ENCODE measurements at regions not wholly inside any gene's neighbourhood (a gene's known extent, or its start where the extent isn't known, plus 50 kb on each side); places are given as distances from the start of the nearest gene placed in this dataset.

- Histone ChIP-seq H3K27me3 (replicated peaks; ENCODE audit: insufficient read depth, low read depth, low read length, poor library complexity) (no peaks in the 10 kb centered on the region), H3K36me3 (ENCODE audit: insufficient read depth, low read length, poor library complexity, severe bottlenecking) (no peaks in the 10 kb centered on the region), H3K4me1 (ENCODE audit: insufficient read depth, low read length, poor library complexity, severe bottlenecking) (no peaks in the 10 kb centered on the region), H3K27ac (ENCODE audit: low read depth, low read length, poor library complexity, severe bottlenecking) (no peak overlapping the region), H3K4me3 (ENCODE audit: low read depth, low read length, poor library complexity, severe bottlenecking) (no peak overlapping the region), H3K9me3 (ENCODE audit: low read depth, low read length, poor library complexity, severe bottlenecking) (peaks cover 30% of the 10 kb centered on the region)
- BruUV-seq (replicated peaks), result no TSS peak
- DNase-seq (ENCODE audit: low spot score), result no peak
- CTCF ChIA-PET, result no interaction called here
- POLR2A ChIA-PET (ENCODE audit: low non-redundant PET), result no interaction called here
- intact Hi-C loops (cut with micrococcal nuclease; ENCODE audit: unreplicated experiment), result no loop called here
- no peak for TF ChIP-seq EZH2 (IDR thresholded peaks at IDR 0.05; ENCODE audit: borderline replicate concordance, low read depth, low read length, poor library complexity, severe bottlenecking)
- TF ChIP-seq, protein P1, sequence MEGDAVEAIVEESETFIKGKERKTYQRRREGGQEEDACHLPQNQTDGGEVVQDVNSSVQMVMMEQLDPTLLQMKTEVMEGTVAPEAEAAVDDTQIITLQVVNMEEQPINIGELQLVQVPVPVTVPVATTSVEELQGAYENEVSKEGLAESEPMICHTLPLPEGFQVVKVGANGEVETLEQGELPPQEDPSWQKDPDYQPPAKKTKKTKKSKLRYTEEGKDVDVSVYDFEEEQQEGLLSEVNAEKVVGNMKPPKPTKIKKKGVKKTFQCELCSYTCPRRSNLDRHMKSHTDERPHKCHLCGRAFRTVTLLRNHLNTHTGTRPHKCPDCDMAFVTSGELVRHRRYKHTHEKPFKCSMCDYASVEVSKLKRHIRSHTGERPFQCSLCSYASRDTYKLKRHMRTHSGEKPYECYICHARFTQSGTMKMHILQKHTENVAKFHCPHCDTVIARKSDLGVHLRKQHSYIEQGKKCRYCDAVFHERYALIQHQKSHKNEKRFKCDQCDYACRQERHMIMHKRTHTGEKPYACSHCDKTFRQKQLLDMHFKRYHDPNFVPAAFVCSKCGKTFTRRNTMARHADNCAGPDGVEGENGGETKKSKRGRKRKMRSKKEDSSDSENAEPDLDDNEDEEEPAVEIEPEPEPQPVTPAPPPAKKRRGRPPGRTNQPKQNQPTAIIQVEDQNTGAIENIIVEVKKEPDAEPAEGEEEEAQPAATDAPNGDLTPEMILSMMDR (conservative IDR thresholded peaks at IDR 0.05; ENCODE audit: low read depth, low read length), result no peak
Measured at GRCh38 chr4:43842594-43842993, 606.0 kb downstream of the KCTD8 start.

- DNase-seq (ENCODE audit: low spot score), result no peak
- Histone ChIP-seq H3K27ac (ENCODE audit: low read depth, low read length, poor library complexity, severe bottlenecking) (no peak overlapping the region), H3K4me1 (ENCODE audit: insufficient read depth, low read length, poor library complexity, severe bottlenecking) (no peaks in the 10 kb centered on the region), H3K4me3 (ENCODE audit: low read depth, low read length, poor library complexity, severe bottlenecking) (no peak overlapping the region), H3K9me3 (ENCODE audit: low read depth, low read length, poor library complexity, severe bottlenecking) (peaks cover 27% of the 10 kb centered on the region), H3K27me3 (replicated peaks; ENCODE audit: insufficient read depth, low read depth, low read length, poor library complexity) (no peaks in the 10 kb centered on the region), H3K36me3 (ENCODE audit: insufficient read depth, low read length, poor library complexity, severe bottlenecking) (no peaks in the 10 kb centered on the region)
- BruUV-seq (replicated peaks), result no TSS peak
- TF ChIP-seq, protein P1 (conservative IDR thresholded peaks at IDR 0.05; ENCODE audit: low read depth, low read length), result no peak
- TF ChIP-seq EZH2 (IDR thresholded peaks at IDR 0.05; ENCODE audit: borderline replicate concordance, low read depth, low read length, poor library complexity, severe bottlenecking), result no peak
- ChIA-PET POLR2A (ENCODE audit: low non-redundant PET) (no interaction called here), CTCF (no interaction called here)
- intact Hi-C loops (cut with micrococcal nuclease; ENCODE audit: unreplicated experiment), result no loop called here
Measured at GRCh38 chr4:43843501-43843900, 605.1 kb downstream of the KCTD8 start.

- Histone ChIP-seq H3K27me3 (replicated peaks; ENCODE audit: insufficient read depth, low read depth, low read length, poor library complexity) (no peaks in the 10 kb centered on the region), H3K9me3 (ENCODE audit: low read depth, low read length, poor library complexity, severe bottlenecking) (peaks cover 15% of the 10 kb centered on the region), H3K4me1 (ENCODE audit: insufficient read depth, low read length, poor library complexity, severe bottlenecking) (no peaks in the 10 kb centered on the region), H3K27ac (ENCODE audit: low read depth, low read length, poor library complexity, severe bottlenecking) (no peak overlapping the region), H3K4me3 (ENCODE audit: low read depth, low read length, poor library complexity, severe bottlenecking) (no peak overlapping the region), H3K36me3 (ENCODE audit: insufficient read depth, low read length, poor library complexity, severe bottlenecking) (no peaks in the 10 kb centered on the region)
- TF ChIP-seq, protein P1 (conservative IDR thresholded peaks at IDR 0.05; ENCODE audit: low read depth, low read length), result no peak
- TF ChIP-seq EZH2 (IDR thresholded peaks at IDR 0.05; ENCODE audit: borderline replicate concordance, low read depth, low read length, poor library complexity, severe bottlenecking), result no peak
- DNase-seq (ENCODE audit: low spot score), result no peak
- BruUV-seq (replicated peaks), result no TSS peak
- ChIA-PET POLR2A (ENCODE audit: low non-redundant PET) (no interaction called here), CTCF (no interaction called here)
- intact Hi-C loops (cut with micrococcal nuclease; ENCODE audit: unreplicated experiment), result no loop called here
Measured at GRCh38 chr4:43846111-43846587, 602.5 kb downstream of the KCTD8 start.
